ENCODE measurements at regions not wholly inside any gene's neighbourhood (a gene's known extent, or its start where the extent isn't known, plus 50 kb on each side); places are given as distances from the start of the nearest gene placed in this dataset.

GRCh38 chrX:109854096-109854495, 121.0 kb upstream of the ACSL4 start:
- H3K4me3 ChIP-seq (ENCODE audit: low read length), result no peak overlapping the region
- TF ChIP-seq CTCF (conservative IDR thresholded peaks at IDR 0.05; ENCODE audit: low read length), result no peak
- no peak for DNase-seq (ENCODE audit: low read depth)

GRCh38 chrX:109855501-109855900, 122.4 kb upstream of the ACSL4 start:
- DNase-seq (ENCODE audit: low read depth), result no peak
- no peak for TF ChIP-seq CTCF (conservative IDR thresholded peaks at IDR 0.05; ENCODE audit: low read length)

GRCh38 chrX:109856974-109857373, 123.9 kb upstream of the ACSL4 start:
- DNase-seq (ENCODE audit: low read depth), result no peak

More at GRCh38 chrX:109855501-109855900, 122.4 kb upstream of the ACSL4 start:
- no peak overlapping the region for H3K4me3 ChIP-seq (ENCODE audit: low read length)

GRCh38 chrX:109857584-109858228, 124.6 kb upstream of the ACSL4 start:
- no peak overlapping the region for H3K4me3 ChIP-seq (ENCODE audit: low read length)
- TF ChIP-seq CTCF (conservative IDR thresholded peaks at IDR 0.05; ENCODE audit: low read length), result no peak
- DNase-seq (ENCODE audit: low read depth), result peak; percentile 31

More at GRCh38 chrX:109856974-109857373, 123.9 kb upstream of the ACSL4 start:
- no peak overlapping the region for H3K4me3 ChIP-seq (ENCODE audit: low read length)
- TF ChIP-seq CTCF (conservative IDR thresholded peaks at IDR 0.05; ENCODE audit: low read length), result peak; percentile 80

GRCh38 chrX:109858602-109859341, 125.7 kb upstream of the ACSL4 start:
- H3K4me3 ChIP-seq (ENCODE audit: low read length), result no peak overlapping the region
- DNase-seq (ENCODE audit: low read depth), result no peak
- no peak for TF ChIP-seq CTCF (conservative IDR thresholded peaks at IDR 0.05; ENCODE audit: low read length)

- no peak for DNase-seq (ENCODE audit: low read depth)
- TF ChIP-seq CTCF (conservative IDR thresholded peaks at IDR 0.05; ENCODE audit: low read length), result no peak
- H3K4me3 ChIP-seq (ENCODE audit: low read length), result no peak overlapping the region
Observed at GRCh38 chrX:109859651-109860050, 126.6 kb upstream of the ACSL4 start.

GRCh38 chrX:109862433-109862832, 129.4 kb upstream of the ACSL4 start:
- TF ChIP-seq CTCF (conservative IDR thresholded peaks at IDR 0.05; ENCODE audit: low read length), result no peak
- no peak for DNase-seq (ENCODE audit: low read depth)
- no peak overlapping the region for H3K4me3 ChIP-seq (ENCODE audit: low read length)
